Mammary epithelial cell (primary cell): ENCODE measurements at regions not wholly inside any gene's neighbourhood (a gene's known extent, or its start where the extent isn't known, plus 50 kb on each side); places are given as distances from the start of the nearest gene placed in this dataset.

Experiments
- CTCF ChIP-seq, 2 donors: IDR thresholded peaks in 1 of 2; conservative IDR thresholded peaks in 1 of 2; 2 replicates each; pipeline ENCODE4 v1.5.1; 2011 to 2012; ENCODE audit warnings: inconsistent platforms in 2 of 2, low read length in 2 of 2, mild to moderate bottlenecking in 2 of 2, control low read depth in 1 of 2, low read depth in 1 of 2; ENCODE audit not compliant: insufficient read depth in 1 of 2; ENCODE audit errors: extremely low read depth in 1 of 2
- EZH2 ChIP-seq: IDR thresholded peaks from 2 replicates; pipeline ENCODE4 v1.6.1; 2012; ENCODE audit warnings: low read length, inconsistent platforms, borderline replicate concordance

GRCh38 chr2:100721693-100722092, 98.2 kb upstream of the NPAS2 start:
- TF ChIP-seq CTCF (conservative IDR thresholded peaks at IDR 0.05 in 1 of 2, IDR thresholded peaks at IDR 0.05 in 1 of 2; ENCODE audit: extremely low read depth in 1 of 2, insufficient read depth in 1 of 2, low read depth in 1 of 2, low read length in 2 of 2): no peak
- TF ChIP-seq EZH2: no peak
